Heart left ventricle (tissue), 13 donors: ENCODE measurements at regions not wholly inside any gene's neighbourhood (a gene's known extent, or its start where the extent isn't known, plus 50 kb on each side); places are given as distances from the start of the nearest gene placed in this dataset.

Experiments used
- CTCF ChIP-seq, 12 donors: fragments of 200-600 bp; sonication (generic) in 4 of 12; IDR thresholded peaks; one replicate each; pipeline versions ENCODE4 v1.5.0 to v1.8.0; 2018 to 2022; ENCODE audit warnings: antibody characterized with exemption in 12 of 12, mild to moderate bottlenecking in 5 of 12
- POLR2A ChIP-seq, 2 donors: fragments of 450-650 bp; IDR thresholded peaks; one replicate each; pipeline ENCODE4 v1.6.1; 2017; ENCODE audit warnings: antibody characterized with exemption in 2 of 2, mild to moderate bottlenecking in 2 of 2, moderate library complexity in 2 of 2
- donor health status: ischemic (EF 13 %, LVEDD 7.1; RV severe dilation, severe dysfunction).
- donor health status: DM: no; HTN: yes; CAD: no.
- donor health status: DM: no; HTN: no; CAD: no.
- donor health status: ischemic (EF 25% LVEDD 6.9; RV normal size, moderate dysfunction).
- donor health status: ischemic (EF 25% LVEDD 5.7; RV mildly dilated, moderate dysfunction).
- donor health status: ischemic (EF 35%, LVEDD 5.7; RV mildly dilated, moderate dysfunction).
- donor health status: nonischemic (EF 11% LVEDD 7.7; RV severe dilation, severe dysfunction).
- donor health status: DM: yes; HTN: yes; CAD: no.
- donor health status: PGD.
- donor health status: ischemic (EF 29% LVEDD 5.4; RV normal size, mild dysfunction).
- donor health status: nonischemic (EF 23%, LVEDD 6.1; RV moderate dilation, normal function).

GRCh38 chr15:39075311-39075710 is 505.6 kb upstream of the THBS1 start:
- TF ChIP-seq CTCF (IDR thresholded peaks at IDR 0.05) (no peak), POLR2A (IDR thresholded peaks at IDR 0.05) (no peak)
